A673 (cell line): ENCODE measurements at regions not wholly inside any gene's neighbourhood (a gene's known extent, or its start where the extent isn't known, plus 50 kb on each side); places are given as distances from the start of the nearest gene placed in this dataset.

Experiments
- BruUV-seq: library from RNA; stranded (reverse); fragments of 400-500 nt; replicated peaks from 2 replicates; lab custom pipeline; 2021; lab: Mats Ljungman, UMichigan
- CTCF ChIA-PET: fragments of 300-600 bp; sonication (Branson Sonifier 250); formaldehyde crosslinking; loops from one replicate; lab custom pipeline; 2022; ENCODE audit warnings: antibody characterized with exemption; lab: Charles Lee
- POLR2A ChIA-PET: fragments of 300-600 bp; sonication (Branson Sonifier 250); formaldehyde crosslinking; loops from one replicate; lab custom pipeline; 2022; ENCODE audit warnings: antibody characterized with exemption; ENCODE audit not compliant: low non-redundant PET; lab: Charles Lee
- DNase-seq: peaks from one replicate; pipeline ENCODE4 v3.0.0-alpha.2; 2015; ENCODE audit warnings: low spot score
- H3K27ac ChIP-seq: fragments of 200-600 bp; sonication (generic); 2 replicates; pipeline ENCODE4 v1.5.1; 2016; ENCODE audit warnings: mixed run types, low read depth, mild to moderate bottlenecking, mixed read lengths, antibody characterized with exemption, low read length; ENCODE audit not compliant: poor library complexity, severe bottlenecking
- H3K27me3 ChIP-seq: fragments of 200-600 bp; sonication (generic); replicated peaks from 2 replicates; pipeline ENCODE4 v1.6.1; 2017; ENCODE audit warnings: mixed run types, low read depth, mild to moderate bottlenecking, mixed read lengths, antibody characterized with exemption, low read length; ENCODE audit not compliant: insufficient read depth, poor library complexity
- H3K36me3 ChIP-seq: fragments of 200-600 bp; sonication (generic); 2 replicates; pipeline ENCODE4 v1.6.1; 2016; ENCODE audit warnings: mixed run types, mild to moderate bottlenecking, mixed read lengths, antibody characterized with exemption, low read length; ENCODE audit not compliant: insufficient read depth, poor library complexity, severe bottlenecking
- H3K4me1 ChIP-seq: fragments of 200-600 bp; sonication (generic); 2 replicates; pipeline ENCODE4 v1.6.1; 2017; ENCODE audit warnings: mixed run types, mild to moderate bottlenecking, mixed read lengths, antibody characterized with exemption, low read length; ENCODE audit not compliant: insufficient read depth, poor library complexity, severe bottlenecking
- H3K4me3 ChIP-seq: fragments of 200-600 bp; sonication (generic); 2 replicates; pipeline ENCODE4 v1.5.1; 2016; ENCODE audit warnings: low read depth, mixed run types, mild to moderate bottlenecking, mixed read lengths, low read length; ENCODE audit not compliant: poor library complexity, severe bottlenecking
- H3K9me3 ChIP-seq: fragments of 200-600 bp; sonication (generic); 2 replicates; pipeline ENCODE4 v1.6.1; 2016; ENCODE audit warnings: mixed run types, low read depth, mild to moderate bottlenecking, mixed read lengths, antibody characterized with exemption, low read length; ENCODE audit not compliant: poor library complexity, severe bottlenecking
- CTCF ChIP-seq: fragments of 300-800, 200-600 bp; sonication (generic); conservative IDR thresholded peaks from 2 replicates; pipeline ENCODE4 v1.5.1; 2017; ENCODE audit warnings: low read depth, mild to moderate bottlenecking, antibody characterized with exemption, low read length, moderate library complexity, mixed read lengths
- EZH2 ChIP-seq: fragments of 200-600 bp; sonication (generic); IDR thresholded peaks from 2 replicates; pipeline ENCODE4 v1.6.1; 2017; ENCODE audit warnings: borderline replicate concordance, low read depth, mild to moderate bottlenecking, mixed read lengths, antibody characterized with exemption, low read length; ENCODE audit not compliant: poor library complexity, severe bottlenecking
- intact Hi-C: fragments of 100-400 bp; cut with micrococcal nuclease; formaldehyde crosslinking; loops from one replicate; pipeline ENCODE4 v1.10.0; 2022; ENCODE audit not compliant: unreplicated experiment

- intact Hi-C loops: no loop called here
- Histone ChIP-seq H3K9me3 (no peaks in the 10 kb centered on the region), H3K4me3 (no peak overlapping the region), H3K36me3 (no peaks in the 10 kb centered on the region), H3K4me1 (no peaks in the 10 kb centered on the region), H3K27me3 (peaks cover 3% of the 10 kb centered on the region), H3K27ac (no peak overlapping the region)
- ChIA-PET CTCF (no interaction called here), POLR2A (no interaction called here)
- BruUV-seq: no TSS peak
- TF ChIP-seq EZH2 (no peak), CTCF (no peak)
- DNase-seq: no peak
Observed at GRCh38 chr3:6449099-6449498, 411.8 kb upstream of the GRM7 start.

DNA sequence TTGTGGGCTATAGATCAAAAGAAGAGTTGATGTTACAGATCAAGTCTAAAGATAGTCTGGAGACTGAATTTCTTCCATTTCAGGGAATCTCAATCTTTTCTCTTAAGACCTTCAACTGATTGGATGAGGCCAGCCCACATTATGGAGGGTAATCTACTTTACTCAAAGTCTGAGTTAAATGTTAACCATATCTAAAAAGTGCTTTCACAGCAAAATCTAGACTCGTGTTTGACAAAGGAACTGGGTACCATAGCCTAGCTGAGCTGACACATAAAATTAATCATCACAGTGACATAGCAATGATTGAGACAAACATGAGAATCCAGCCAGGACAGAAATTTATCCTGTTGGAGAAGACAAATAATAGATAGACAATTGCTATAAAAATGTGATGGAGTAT is 407.9 kb upstream of the GRM7 start:
- Histone ChIP-seq H3K4me1 (no peaks in the 10 kb centered on the region), H3K36me3 (no peaks in the 10 kb centered on the region), H3K27me3 (peaks cover 3% of the 10 kb centered on the region), H3K4me3 (no peak overlapping the region), H3K9me3 (no peaks in the 10 kb centered on the region), H3K27ac (no peak overlapping the region)
- DNase-seq: no peak
- ChIA-PET CTCF (no interaction called here), POLR2A (no interaction called here)
- intact Hi-C loops: no loop called here
- BruUV-seq: no TSS peak
- TF ChIP-seq EZH2 (no peak), CTCF (no peak)

GRCh38 chr3:6455031-6455430 is 405.9 kb upstream of the GRM7 start:
- no peak for TF ChIP-seq EZH2
- no peak for TF ChIP-seq CTCF
- no TSS peak for BruUV-seq
- Histone ChIP-seq H3K4me3 (no peak overlapping the region), H3K9me3 (no peaks in the 10 kb centered on the region), H3K27ac (no peak overlapping the region), H3K36me3 (no peaks in the 10 kb centered on the region), H3K27me3 (no peaks in the 10 kb centered on the region), H3K4me1 (no peaks in the 10 kb centered on the region)
- CTCF ChIA-PET: no interaction called here
- intact Hi-C loops: no loop called here
- POLR2A ChIA-PET: no interaction called here
- no peak for DNase-seq
